ENCODE measurements at regions not wholly inside any gene's neighbourhood (a gene's known extent, or its start where the extent isn't known, plus 50 kb on each side); places are given as distances from the start of the nearest gene placed in this dataset.

DNA sequence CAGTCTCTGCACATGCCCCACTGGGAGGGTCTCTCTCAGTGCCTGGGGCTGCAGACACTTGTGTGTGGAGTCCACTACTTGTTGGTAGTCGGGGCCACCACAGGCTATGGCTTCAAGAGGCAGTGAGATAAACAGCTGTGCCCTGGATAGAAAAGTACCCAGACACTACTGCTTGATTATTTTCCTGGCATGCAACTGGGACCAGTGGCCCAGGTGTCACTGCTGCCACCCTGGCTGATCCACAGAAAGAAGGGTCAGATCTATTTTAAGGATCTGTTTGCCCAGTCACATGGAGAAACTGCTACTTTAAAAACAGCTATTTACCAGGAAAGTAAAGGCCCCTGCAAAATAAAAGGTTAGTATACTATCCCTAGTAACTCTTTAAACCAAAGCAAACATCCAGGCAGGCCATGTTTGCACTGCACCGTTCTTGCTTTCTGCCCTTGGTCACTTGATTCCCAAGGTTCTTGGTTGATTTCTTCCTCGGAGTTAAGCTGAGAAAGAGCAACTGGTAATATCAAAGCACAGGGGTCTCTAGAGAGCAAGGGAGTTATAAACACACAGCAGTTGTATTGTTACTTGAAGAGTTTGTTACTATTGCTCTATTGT lies 99.9 kb downstream of the GLUL start:
- H3K9me3 ChIP-seq = no peaks in the 10 kb centered on the region
- no peaks in the 10 kb centered on the region for H3K27me3 ChIP-seq
- TF ChIP-seq POLR2A (IDR thresholded peaks at IDR 0.05) = no peak
- TF ChIP-seq, protein P1, sequence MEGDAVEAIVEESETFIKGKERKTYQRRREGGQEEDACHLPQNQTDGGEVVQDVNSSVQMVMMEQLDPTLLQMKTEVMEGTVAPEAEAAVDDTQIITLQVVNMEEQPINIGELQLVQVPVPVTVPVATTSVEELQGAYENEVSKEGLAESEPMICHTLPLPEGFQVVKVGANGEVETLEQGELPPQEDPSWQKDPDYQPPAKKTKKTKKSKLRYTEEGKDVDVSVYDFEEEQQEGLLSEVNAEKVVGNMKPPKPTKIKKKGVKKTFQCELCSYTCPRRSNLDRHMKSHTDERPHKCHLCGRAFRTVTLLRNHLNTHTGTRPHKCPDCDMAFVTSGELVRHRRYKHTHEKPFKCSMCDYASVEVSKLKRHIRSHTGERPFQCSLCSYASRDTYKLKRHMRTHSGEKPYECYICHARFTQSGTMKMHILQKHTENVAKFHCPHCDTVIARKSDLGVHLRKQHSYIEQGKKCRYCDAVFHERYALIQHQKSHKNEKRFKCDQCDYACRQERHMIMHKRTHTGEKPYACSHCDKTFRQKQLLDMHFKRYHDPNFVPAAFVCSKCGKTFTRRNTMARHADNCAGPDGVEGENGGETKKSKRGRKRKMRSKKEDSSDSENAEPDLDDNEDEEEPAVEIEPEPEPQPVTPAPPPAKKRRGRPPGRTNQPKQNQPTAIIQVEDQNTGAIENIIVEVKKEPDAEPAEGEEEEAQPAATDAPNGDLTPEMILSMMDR (IDR thresholded peaks at IDR 0.05) = no peak
- intact Hi-C loops (cut with DNase I) = loop anchor here in 1 of 2 donors (5.0 kb wide), 1 partner anchor 101 kb away; the partner anchor contains the start of gene GLUL
- H3K27ac ChIP-seq = peak overlapping the region; percentile 80 to 98 (median 98)
- peaks cover 0 to 53% (median 20%) of the 10 kb centered on the region in 4 donors for H3K4me1 ChIP-seq
- peak; percentile 49 to 86 (median 81) for DNase-seq
- peak; percentile 57 to 75 (median 70) for ATAC-seq
- H3K36me3 ChIP-seq = no peaks in the 10 kb centered on the region
- 17% methylated on average over 3 of the region's 3 CpGs for WGBS (ENCODE audit: insufficient coverage, low coverage, low lambda C conversion rate, missing lambda C conversion rate)
- peak overlapping the region in 2 of 3 donors; percentile 6 to 46 for H3K4me3 ChIP-seq

DNA sequence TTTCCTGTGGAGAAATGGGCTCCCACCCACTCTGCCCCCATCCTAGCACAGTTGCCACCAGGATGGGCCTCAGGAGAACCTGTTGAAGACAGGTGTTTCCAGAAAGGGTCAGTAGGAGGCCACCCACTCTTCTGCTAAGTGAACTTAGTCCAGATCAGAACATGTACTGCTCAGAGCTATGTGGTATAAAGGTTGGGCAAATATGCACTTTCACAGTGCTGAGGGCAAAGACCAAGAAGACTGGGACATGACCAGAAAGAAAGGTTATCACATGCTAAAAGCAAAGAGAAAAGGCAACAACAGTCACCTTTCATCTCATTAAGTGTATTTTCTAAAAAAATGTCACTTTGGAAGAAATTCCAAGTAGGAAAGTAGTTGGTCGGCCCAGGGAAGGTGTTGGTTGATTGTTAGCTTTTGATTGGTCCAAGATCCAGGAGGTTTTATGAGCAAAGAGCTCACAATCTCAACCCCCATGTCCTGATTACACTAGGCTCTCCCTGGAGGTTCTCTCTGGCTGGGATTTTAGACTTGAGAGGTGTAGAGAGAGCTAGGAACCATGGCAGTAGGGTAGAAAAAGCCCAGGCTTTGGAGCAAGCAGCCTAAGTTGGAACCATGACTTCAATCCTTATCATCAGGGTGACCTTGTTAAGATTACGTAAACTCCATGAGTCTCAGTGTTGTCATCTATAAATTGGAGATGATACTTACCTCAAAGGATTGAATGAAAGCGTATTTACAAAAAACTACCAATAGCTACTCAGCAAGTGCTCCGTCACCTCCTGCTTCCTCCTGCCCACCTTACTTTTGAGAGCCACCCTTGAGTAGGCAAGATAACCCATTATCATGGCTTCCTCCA lies 102.6 kb downstream of the GLUL start:
- intact Hi-C loops (cut with DNase I) = no loop called here
- H3K36me3 ChIP-seq = no peaks in the 10 kb centered on the region
- peak; percentile 57 to 73 (median 66) for ATAC-seq
- no peak overlapping the region for H3K4me3 ChIP-seq
- TF ChIP-seq, protein P1 (IDR thresholded peaks at IDR 0.05) = no peak
- no peak for TF ChIP-seq POLR2A (IDR thresholded peaks at IDR 0.05)
- H3K27ac ChIP-seq = peak overlapping the region; percentile 84 to 98 (median 98)
- WGBS (ENCODE audit: insufficient coverage, low coverage, low lambda C conversion rate, missing lambda C conversion rate) = 69% methylated on average over 2 of the region's 4 CpGs
- no peaks in the 10 kb centered on the region for H3K9me3 ChIP-seq
- no peaks in the 10 kb centered on the region for H3K27me3 ChIP-seq
- peaks cover 0 to 61% (median 23%) of the 10 kb centered on the region in 4 donors for H3K4me1 ChIP-seq
- peak in 1 of 3 donors; percentile 73 for DNase-seq

DNA sequence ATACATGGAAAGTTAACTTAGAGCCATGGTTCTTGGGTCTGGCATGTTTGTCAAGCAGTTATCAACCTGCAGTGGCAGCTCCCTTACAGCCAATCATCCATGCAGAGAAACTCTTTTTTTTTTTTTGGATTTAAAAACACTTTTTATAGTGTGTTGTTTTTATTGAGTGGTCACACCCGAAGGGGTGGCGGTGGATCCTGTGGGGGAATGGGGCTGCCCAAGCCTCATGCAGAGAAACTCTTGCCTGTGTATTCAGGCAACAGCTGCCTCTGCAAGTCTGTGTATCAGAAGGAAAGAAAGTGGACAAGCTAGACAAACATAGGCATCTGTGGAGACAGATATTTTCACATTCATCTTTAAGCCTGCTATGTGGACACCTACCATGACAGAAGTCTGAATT lies 104.8 kb downstream of the GLUL start:
- no peak overlapping the region for H3K4me3 ChIP-seq
- ATAC-seq = no peak
- no peak for TF ChIP-seq POLR2A (IDR thresholded peaks at IDR 0.05)
- TF ChIP-seq, protein P1 (IDR thresholded peaks at IDR 0.05) = no peak
- no peaks in the 10 kb centered on the region for H3K9me3 ChIP-seq
- intact Hi-C loops (cut with DNase I) = no loop called here
- no peak for DNase-seq
- no peaks in the 10 kb centered on the region for H3K36me3 ChIP-seq
- no peaks in the 10 kb centered on the region for H3K27me3 ChIP-seq
- H3K4me1 ChIP-seq = peaks cover 0 to 46% (median 23%) of the 10 kb centered on the region in 4 donors
- H3K27ac ChIP-seq = no peak overlapping the region
- WGBS (ENCODE audit: insufficient coverage, low coverage, low lambda C conversion rate, missing lambda C conversion rate) = 100% methylated on average over 2 of the region's 2 CpGs

DNA sequence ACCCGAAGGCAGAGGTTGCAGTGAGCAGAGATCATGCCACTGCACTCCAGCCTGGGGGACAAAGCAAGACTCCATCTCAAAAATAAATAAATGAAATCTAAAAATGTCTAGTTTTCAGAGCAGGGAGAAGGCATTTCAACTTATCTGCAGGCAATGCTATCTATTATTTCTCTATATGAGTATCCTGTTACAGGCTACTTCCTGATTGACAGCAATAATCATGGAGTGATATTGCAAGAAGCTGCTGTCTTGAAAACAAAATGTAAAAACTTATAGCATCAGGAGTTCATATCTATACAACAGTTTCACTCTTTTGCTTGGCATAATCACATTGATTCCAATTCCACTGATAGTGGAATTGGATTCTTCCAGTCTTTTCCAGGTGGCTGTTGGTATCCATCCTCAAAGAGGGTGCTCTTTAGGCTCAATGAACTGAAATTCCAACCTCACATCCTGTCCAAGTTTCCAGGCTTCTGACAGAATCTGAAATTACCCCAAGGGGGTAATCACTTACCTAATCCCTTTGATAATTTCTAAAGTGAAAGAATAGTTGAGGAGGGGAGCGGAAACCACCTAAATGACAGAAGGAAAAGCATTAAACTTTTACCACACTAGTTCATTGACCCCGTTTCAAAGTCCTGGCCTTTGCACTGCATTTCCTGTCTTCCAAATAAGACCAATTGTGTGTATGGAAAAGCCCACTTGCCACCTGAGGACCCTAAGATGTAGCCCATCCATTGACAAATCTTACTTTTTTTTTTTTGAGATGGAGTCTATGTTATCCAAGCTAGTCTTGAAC lies 107.6 kb downstream of the GLUL start:
- Histone ChIP-seq H3K36me3 (no peaks in the 10 kb centered on the region), H3K9me3 (no peaks in the 10 kb centered on the region), H3K4me3 (no peak overlapping the region), H3K4me1 (peaks cover 0 to 34% (median 13%) of the 10 kb centered on the region in 4 donors), H3K27me3 (no peaks in the 10 kb centered on the region), H3K27ac (no peak overlapping the region)
- intact Hi-C loops (cut with DNase I) = no loop called here
- ATAC-seq (peak in 1 of 4 donors; percentile 55), DNase-seq (no peak)
- TF ChIP-seq POLR2A (IDR thresholded peaks at IDR 0.05) = no peak
- TF ChIP-seq, protein P1 (IDR thresholded peaks at IDR 0.05) = no peak
- 57% methylated on average over 3 of the region's 3 CpGs for WGBS (ENCODE audit: insufficient coverage, low coverage, low lambda C conversion rate, missing lambda C conversion rate)
